Smooth muscle cell (in vitro differentiated cells): ENCODE measurements at regions not wholly inside any gene's neighbourhood (a gene's known extent, or its start where the extent isn't known, plus 50 kb on each side); places are given as distances from the start of the nearest gene placed in this dataset.
A peak's percentile ranks its signal among the peaks of the same experiment; 100 is the strongest.

ENCODE experiments used
- DNase-seq: peaks from one replicate; lab custom pipeline; 2025; ENCODE audit not compliant: unreplicated experiment; lab: John Stamatoyannopoulos, UW
- H2AFZ ChIP-seq: fragments of 200-600 bp; sonication (generic); 2 replicates; pipeline ENCODE4 v1.6.0; 2016; ENCODE audit warnings: antibody characterized with exemption, low read depth, mild to moderate bottlenecking
- H3F3A ChIP-seq: fragments of 200-600 bp; sonication (generic); 2 replicates; pipeline ENCODE4 v1.6.0; 2017; ENCODE audit warnings: antibody characterized with exemption, low read depth
- H3K27ac ChIP-seq: fragments of 200-600 bp; sonication (generic); 2 replicates; pipeline ENCODE4 v1.5.1; 2016; ENCODE audit warnings: low read depth, mild to moderate bottlenecking
- H3K27me3 ChIP-seq: fragments of 200-600 bp; sonication (generic); 2 replicates; pipeline ENCODE4 v1.6.1; 2016; ENCODE audit warnings: low read depth, mild to moderate bottlenecking
- H3K36me3 ChIP-seq: fragments of 200-600 bp; sonication (generic); 2 replicates; pipeline ENCODE4 v1.5.1; 2016; ENCODE audit warnings: low read depth
- H3K4me1 ChIP-seq: fragments of 200-600 bp; sonication (generic); 2 replicates; pipeline ENCODE4 v1.5.1; 2016; ENCODE audit warnings: low read depth
- H3K4me2 ChIP-seq: fragments of 200-600 bp; sonication (generic); 2 replicates; pipeline ENCODE4 v1.6.0; 2016; ENCODE audit warnings: mild to moderate bottlenecking
- H3K4me3 ChIP-seq: fragments of 200-600 bp; sonication (generic); 2 replicates; pipeline ENCODE4 v1.5.1; 2016; ENCODE audit warnings: mild to moderate bottlenecking
- H3K79me2 ChIP-seq: fragments of 200-600 bp; sonication (generic); 2 replicates; pipeline ENCODE4 v1.6.0; 2016; ENCODE audit warnings: low read depth, mild to moderate bottlenecking
- H3K9ac ChIP-seq: fragments of 200-600 bp; sonication (generic); 2 replicates; pipeline ENCODE4 v1.6.0; 2016; ENCODE audit warnings: low read depth
- H3K9me3 ChIP-seq: fragments of 200-600 bp; sonication (generic); replicated peaks from 2 replicates; pipeline ENCODE4 v1.5.1; 2016; ENCODE audit warnings: low read depth
- H4K20me1 ChIP-seq: fragments of 200-600 bp; sonication (generic); 2 replicates; pipeline ENCODE4 v1.6.0; 2016; ENCODE audit warnings: low read depth
- WGBS: methylation state at CpG from one replicate; pipeline ENCODE4 v1.1.7; 2016; ENCODE audit warnings: low lambda C conversion rate; 5-methylcytosine and 5-hydroxymethylcytosine counted together
- TF ChIP-seq, protein P1 (sequence below): fragments of 200-600 bp; sonication (generic); IDR thresholded peaks from 2 replicates; pipeline ENCODE4 v1.5.1; 2017; ENCODE audit warnings: borderline replicate concordance, mild to moderate bottlenecking, antibody characterized with exemption; ENCODE audit not compliant: insufficient read depth, poor library complexity, severe bottlenecking

DNA sequence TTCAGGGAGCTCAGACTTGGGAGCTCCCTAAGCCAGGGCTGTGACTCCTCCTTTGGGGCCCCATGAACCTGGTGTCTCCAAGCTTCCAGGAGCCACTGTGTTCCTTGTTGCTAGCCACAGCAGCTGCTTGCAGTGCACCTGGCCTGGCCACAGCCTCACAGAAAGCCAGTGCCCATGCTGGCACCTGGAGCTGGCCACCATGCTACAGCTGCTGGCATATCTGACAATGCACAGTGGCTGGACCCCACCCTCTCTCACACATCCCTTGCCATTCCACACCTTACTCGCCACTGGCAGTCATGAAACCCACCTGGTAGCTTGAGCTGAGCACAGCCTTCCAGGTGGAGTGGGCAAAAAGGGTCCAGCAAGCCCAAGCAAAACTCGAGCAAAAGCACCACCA, 441.7 kb downstream of the ARAP2 start:
- no peak for DNase-seq
- TF ChIP-seq, protein P1, sequence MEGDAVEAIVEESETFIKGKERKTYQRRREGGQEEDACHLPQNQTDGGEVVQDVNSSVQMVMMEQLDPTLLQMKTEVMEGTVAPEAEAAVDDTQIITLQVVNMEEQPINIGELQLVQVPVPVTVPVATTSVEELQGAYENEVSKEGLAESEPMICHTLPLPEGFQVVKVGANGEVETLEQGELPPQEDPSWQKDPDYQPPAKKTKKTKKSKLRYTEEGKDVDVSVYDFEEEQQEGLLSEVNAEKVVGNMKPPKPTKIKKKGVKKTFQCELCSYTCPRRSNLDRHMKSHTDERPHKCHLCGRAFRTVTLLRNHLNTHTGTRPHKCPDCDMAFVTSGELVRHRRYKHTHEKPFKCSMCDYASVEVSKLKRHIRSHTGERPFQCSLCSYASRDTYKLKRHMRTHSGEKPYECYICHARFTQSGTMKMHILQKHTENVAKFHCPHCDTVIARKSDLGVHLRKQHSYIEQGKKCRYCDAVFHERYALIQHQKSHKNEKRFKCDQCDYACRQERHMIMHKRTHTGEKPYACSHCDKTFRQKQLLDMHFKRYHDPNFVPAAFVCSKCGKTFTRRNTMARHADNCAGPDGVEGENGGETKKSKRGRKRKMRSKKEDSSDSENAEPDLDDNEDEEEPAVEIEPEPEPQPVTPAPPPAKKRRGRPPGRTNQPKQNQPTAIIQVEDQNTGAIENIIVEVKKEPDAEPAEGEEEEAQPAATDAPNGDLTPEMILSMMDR: no peak
- H3K9me3 ChIP-seq: peaks cover 5% of the 10 kb centered on the region
- no peaks in the 10 kb centered on the region for H3K4me1 ChIP-seq
- no peak overlapping the region for H3K27ac ChIP-seq
- H3K79me2 ChIP-seq: no peaks in the 10 kb centered on the region
- no peaks in the 10 kb centered on the region for H3F3A ChIP-seq
- H3K36me3 ChIP-seq: no peaks in the 10 kb centered on the region
- no peak overlapping the region for H3K4me3 ChIP-seq
- no peak overlapping the region for H3K4me2 ChIP-seq
- no peaks in the 10 kb centered on the region for H3K27me3 ChIP-seq
- H3K9ac ChIP-seq: no peak overlapping the region
- WGBS: 74% methylated on average over 2 of the region's 2 CpGs
- H2AFZ ChIP-seq: no peak overlapping the region
- H4K20me1 ChIP-seq: no peaks in the 10 kb centered on the region

- Histone ChIP-seq H3K27me3 (no peaks in the 10 kb centered on the region), H3K27ac (peak overlapping the region; percentile 38), H3K9me3 (no peaks in the 10 kb centered on the region), H3K79me2 (no peaks in the 10 kb centered on the region), H3K4me1 (no peaks in the 10 kb centered on the region), H2AFZ (no peak overlapping the region), H3K4me3 (no peak overlapping the region), H3K4me2 (no peak overlapping the region), H4K20me1 (no peaks in the 10 kb centered on the region), H3F3A (no peaks in the 10 kb centered on the region), H3K36me3 (no peaks in the 10 kb centered on the region), H3K9ac (no peak overlapping the region)
- TF ChIP-seq, protein P1: no peak
- DNase-seq: no peak
- 43% methylated on average over 4 of the region's 4 CpGs for WGBS
Observed at GRCh38 chr4:35818520-35818919, 425.8 kb downstream of the ARAP2 start.

- Histone ChIP-seq H3K27me3 (no peaks in the 10 kb centered on the region), H3F3A (no peaks in the 10 kb centered on the region), H3K4me1 (no peaks in the 10 kb centered on the region), H3K4me2 (no peak overlapping the region), H3K27ac (no peak overlapping the region), H4K20me1 (no peaks in the 10 kb centered on the region), H3K79me2 (no peaks in the 10 kb centered on the region), H3K9me3 (no peaks in the 10 kb centered on the region), H3K9ac (no peak overlapping the region), H2AFZ (no peak overlapping the region), H3K36me3 (no peaks in the 10 kb centered on the region), H3K4me3 (no peak overlapping the region)
- TF ChIP-seq, protein P1: no peak
- WGBS: 89% methylated on average over 1 of the region's 1 CpG
- no peak for DNase-seq
Observed at GRCh38 chr4:35820003-35820402, 424.3 kb downstream of the ARAP2 start.

GRCh38 chr4:35824231-35824630, 420.1 kb downstream of the ARAP2 start:
- Histone ChIP-seq H3K4me2 (no peak overlapping the region), H3K4me1 (no peaks in the 10 kb centered on the region), H3K9ac (no peak overlapping the region), H3K36me3 (no peaks in the 10 kb centered on the region), H3K4me3 (no peak overlapping the region), H3K27ac (no peak overlapping the region), H3K79me2 (no peaks in the 10 kb centered on the region), H4K20me1 (no peaks in the 10 kb centered on the region), H3F3A (no peaks in the 10 kb centered on the region), H3K9me3 (no peaks in the 10 kb centered on the region), H3K27me3 (no peaks in the 10 kb centered on the region), H2AFZ (no peak overlapping the region)
- DNase-seq: no peak
- 89% methylated on average over 8 of the region's 8 CpGs for WGBS
- TF ChIP-seq, protein P1: no peak
